ENCODE measurements at regions not wholly inside any gene's neighbourhood (a gene's known extent, or its start where the extent isn't known, plus 50 kb on each side); places are given as distances from the start of the nearest gene placed in this dataset.

DNA sequence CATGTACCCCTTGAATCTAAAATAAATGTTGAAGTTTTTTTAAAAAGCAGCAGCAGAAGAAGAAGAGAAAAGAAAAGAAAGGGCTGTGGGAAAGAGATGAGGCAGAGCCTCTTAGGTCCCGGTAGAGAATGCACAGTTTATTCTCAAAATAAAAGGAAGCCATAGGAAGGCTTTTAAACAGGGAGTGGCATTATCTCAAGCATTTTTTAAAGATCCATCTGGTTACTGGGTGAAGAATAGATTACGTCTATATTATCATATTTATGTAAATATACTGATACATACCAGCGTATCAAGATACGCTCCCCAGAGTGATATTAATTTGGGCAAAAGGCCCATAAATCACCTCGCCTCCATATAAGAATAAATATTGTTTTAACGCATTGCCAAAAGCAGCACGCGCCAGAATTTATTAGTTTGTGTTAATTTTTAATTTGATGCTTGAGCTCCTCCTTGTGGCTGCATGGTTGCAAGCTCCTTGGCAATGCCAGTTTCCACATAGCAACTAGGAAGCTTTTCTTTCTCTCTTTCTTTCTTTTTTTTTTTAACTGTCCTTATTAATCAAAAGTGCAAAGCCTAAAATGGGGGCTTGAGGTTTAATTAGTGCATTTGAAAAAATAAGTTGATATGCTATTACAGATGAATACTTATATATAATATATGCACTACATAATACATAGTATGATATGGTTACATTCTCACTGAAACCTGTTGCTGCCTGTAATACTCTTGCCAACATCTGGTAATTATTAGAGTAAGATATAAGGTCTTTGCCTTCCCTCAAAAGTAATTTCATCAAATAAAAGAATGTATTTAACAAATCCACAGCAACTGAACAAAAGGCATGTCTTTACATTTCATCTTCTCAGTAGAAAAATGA, 242.8 kb upstream of the UBE2E2 start:
- TF ChIP-seq CREM (IDR thresholded peaks at IDR 0.05; ENCODE audit: low read depth) (no peak), ZNF24 (IDR thresholded peaks at IDR 0.05) (no peak)
- TF ChIP-seq, protein P1, sequence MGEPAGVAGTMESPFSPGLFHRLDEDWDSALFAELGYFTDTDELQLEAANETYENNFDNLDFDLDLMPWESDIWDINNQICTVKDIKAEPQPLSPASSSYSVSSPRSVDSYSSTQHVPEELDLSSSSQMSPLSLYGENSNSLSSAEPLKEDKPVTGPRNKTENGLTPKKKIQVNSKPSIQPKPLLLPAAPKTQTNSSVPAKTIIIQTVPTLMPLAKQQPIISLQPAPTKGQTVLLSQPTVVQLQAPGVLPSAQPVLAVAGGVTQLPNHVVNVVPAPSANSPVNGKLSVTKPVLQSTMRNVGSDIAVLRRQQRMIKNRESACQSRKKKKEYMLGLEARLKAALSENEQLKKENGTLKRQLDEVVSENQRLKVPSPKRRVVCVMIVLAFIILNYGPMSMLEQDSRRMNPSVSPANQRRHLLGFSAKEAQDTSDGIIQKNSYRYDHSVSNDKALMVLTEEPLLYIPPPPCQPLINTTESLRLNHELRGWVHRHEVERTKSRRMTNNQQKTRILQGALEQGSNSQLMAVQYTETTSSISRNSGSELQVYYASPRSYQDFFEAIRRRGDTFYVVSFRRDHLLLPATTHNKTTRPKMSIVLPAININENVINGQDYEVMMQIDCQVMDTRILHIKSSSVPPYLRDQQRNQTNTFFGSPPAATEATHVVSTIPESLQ (CRISPR knock-in tag; IDR thresholded peaks at IDR 0.05), result no peak
